ENCODE measurements at regions not wholly inside any gene's neighbourhood (a gene's known extent, or its start where the extent isn't known, plus 50 kb on each side); places are given as distances from the start of the nearest gene placed in this dataset.

DNA sequence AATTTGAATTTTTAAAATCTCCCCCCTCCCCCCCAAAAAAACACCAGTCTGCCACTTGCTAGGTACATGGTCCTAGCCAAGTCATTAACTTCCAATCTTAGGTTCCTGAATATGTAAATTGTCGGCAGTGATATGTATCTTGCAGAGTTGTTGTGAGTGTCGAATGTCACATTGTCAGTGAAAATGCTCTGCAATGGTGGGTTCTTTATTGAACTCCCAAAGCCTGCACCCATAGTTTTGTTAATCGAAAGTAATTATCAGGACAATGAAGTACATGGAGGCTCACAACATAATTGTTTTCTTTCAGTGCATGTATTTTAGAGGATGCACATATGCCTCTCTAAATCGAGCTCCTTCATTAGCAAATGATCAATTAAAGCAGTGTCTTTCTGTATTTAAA lies 185.6 kb upstream of the S100G start:
- ATAC-seq (no peak), DNase-seq (ENCODE audit: low spot score in 2 of 2) (no peak)
- no peaks in the 10 kb centered on the region for H3K36me3 Mint-ChIP-seq
- no peaks in the 10 kb centered on the region for H3K9me3 Mint-ChIP-seq
- H3K27ac Mint-ChIP-seq: no peak overlapping the region

GRCh38 chrX:16465081-16465876 lies 184.7 kb upstream of the S100G start:
- DNase-seq (ENCODE audit: low spot score in 2 of 2) (no peak), ATAC-seq (peak in 1 of 2 donors; percentile 68)
- H3K9me3 Mint-ChIP-seq: no peaks in the 10 kb centered on the region
- no peak overlapping the region for H3K27ac Mint-ChIP-seq
- no peaks in the 10 kb centered on the region for H3K36me3 Mint-ChIP-seq

DNA sequence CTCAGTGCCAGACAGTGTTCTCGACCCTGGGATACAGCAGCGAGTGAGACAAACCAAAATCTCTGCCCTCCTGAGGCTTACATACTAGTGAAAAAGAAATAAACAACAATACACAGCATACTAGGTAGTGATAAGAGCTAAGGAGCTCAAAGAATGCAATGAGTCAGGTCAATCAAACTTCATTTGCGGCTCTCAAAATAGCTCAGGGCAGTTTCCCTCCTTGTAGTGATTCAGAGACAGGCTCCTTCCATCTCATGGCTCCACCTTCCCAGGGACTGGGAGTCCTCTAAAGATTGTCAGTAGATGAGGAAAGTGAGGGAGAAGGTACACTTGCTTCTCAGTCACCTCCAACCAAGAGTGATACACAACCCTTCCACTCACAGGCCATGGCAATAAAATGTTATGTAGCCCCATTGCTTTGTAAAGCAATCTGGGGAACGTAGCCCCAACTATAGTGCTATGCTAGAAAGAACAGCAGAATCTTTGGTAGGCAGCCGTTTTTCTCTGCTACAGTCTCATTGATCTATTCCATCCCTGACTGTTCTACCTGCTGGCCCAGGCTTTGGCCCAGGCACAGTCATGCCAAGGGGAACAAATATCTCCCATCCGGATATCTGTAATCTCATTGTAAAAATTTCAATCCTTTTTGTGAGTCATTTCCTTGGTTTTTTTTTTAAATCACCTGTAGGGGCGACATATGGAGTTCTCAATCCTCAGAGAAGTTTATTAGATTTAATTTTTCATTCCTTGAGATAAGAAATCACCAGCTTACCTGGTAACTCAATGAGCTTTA lies 183.1 kb upstream of the S100G start:
- DNase-seq (ENCODE audit: low spot score in 2 of 2) (no peak), ATAC-seq (no peak)
- Mint-ChIP-seq H3K36me3 (no peaks in the 10 kb centered on the region), H3K9me3 (no peaks in the 10 kb centered on the region), H3K27ac (no peak overlapping the region)

DNA sequence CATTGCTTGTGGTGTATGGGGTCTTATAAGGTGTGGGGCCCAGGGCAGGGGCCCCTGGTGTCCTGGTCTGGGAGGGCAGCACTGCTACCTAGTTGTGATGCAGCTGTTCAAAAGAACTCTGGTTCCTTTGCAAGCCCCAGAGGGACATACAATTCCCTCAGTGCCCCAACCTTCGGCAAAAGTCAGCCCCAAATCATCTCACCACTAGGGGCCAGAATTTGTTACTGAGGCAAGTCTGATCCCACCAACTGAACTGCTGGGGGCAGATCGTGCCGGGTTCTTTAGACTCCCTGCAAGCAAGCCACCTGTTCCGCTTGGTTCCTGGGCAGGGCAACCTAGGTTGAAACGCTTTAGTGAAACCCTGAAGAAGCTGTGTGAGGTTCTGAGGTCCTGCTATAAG lies 180.1 kb upstream of the S100G start:
- ATAC-seq (no peak), DNase-seq (ENCODE audit: low spot score in 2 of 2) (no peak)
- H3K27ac Mint-ChIP-seq: no peak overlapping the region
- H3K9me3 Mint-ChIP-seq: no peaks in the 10 kb centered on the region
- H3K36me3 Mint-ChIP-seq: no peaks in the 10 kb centered on the region

DNA sequence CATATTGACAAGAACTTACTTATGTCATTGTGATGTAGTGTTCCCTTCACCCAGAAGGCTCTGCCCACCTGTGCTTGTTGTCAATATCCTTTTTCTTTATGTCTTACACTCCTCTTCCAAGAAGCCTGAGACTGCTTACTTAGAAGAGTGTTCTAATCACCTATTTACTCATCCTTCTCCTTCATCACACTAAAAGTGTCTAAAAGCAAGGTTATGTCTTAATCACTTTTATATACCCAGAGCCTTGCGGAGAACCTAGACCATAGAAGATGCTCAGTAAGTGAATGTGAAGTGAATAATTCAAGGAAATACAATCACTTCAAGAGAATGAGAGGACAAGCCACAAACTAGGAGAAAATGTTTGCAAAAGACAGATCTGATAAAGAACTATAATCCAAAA lies 177.6 kb upstream of the S100G start:
- ATAC-seq (peak in 1 of 2 donors; percentile 89), DNase-seq (ENCODE audit: low spot score in 2 of 2) (no peak)
- H3K27ac Mint-ChIP-seq: peak overlapping the region in 1 of 2 donors; percentile 24
- H3K36me3 Mint-ChIP-seq: no peaks in the 10 kb centered on the region
- no peaks in the 10 kb centered on the region for H3K9me3 Mint-ChIP-seq

- no peaks in the 10 kb centered on the region for H3K36me3 Mint-ChIP-seq
Observed at GRCh38 chrX:16474511-16474910, 175.4 kb upstream of the S100G start.

GRCh38 chrX:16476009-16476408 lies 173.9 kb upstream of the S100G start:
- ATAC-seq (no peak), DNase-seq (ENCODE audit: low spot score in 2 of 2) (no peak)
- no peak overlapping the region for H3K27ac Mint-ChIP-seq
- peaks cover 0 to 4% of the 10 kb centered on the region in 2 donors for H3K9me3 Mint-ChIP-seq
- H3K36me3 Mint-ChIP-seq: no peaks in the 10 kb centered on the region

More at GRCh38 chrX:16474511-16474910, 175.4 kb upstream of the S100G start:
- H3K9me3 Mint-ChIP-seq: peaks cover 0 to 4% of the 10 kb centered on the region in 2 donors
- ATAC-seq (no peak), DNase-seq (ENCODE audit: low spot score in 2 of 2) (no peak)
- H3K27ac Mint-ChIP-seq: no peak overlapping the region

DNA sequence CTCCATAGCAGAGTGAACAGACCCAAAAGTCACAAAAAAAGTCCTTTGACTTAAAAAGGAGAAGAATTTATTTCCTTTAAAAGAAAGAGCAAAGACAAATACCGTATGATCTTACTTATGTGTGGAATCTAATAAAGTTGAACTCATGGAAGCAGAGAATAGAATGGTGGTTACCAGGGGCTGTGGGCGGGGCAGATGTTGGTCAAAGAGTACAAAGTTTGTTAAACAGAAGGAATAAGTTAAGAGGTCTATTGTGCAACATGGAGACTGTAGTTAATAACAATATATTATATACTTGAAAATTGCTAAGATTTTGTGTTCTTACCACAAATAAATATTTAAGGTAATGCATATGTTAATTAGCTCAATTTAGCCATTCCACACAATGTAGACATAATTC lies 173.3 kb upstream of the S100G start:
- Mint-ChIP-seq H3K36me3 (no peaks in the 10 kb centered on the region), H3K9me3 (peaks cover 0 to 9% of the 10 kb centered on the region in 2 donors), H3K27ac (no peak overlapping the region)
- ATAC-seq (no peak), DNase-seq (ENCODE audit: low spot score in 2 of 2) (no peak)

DNA sequence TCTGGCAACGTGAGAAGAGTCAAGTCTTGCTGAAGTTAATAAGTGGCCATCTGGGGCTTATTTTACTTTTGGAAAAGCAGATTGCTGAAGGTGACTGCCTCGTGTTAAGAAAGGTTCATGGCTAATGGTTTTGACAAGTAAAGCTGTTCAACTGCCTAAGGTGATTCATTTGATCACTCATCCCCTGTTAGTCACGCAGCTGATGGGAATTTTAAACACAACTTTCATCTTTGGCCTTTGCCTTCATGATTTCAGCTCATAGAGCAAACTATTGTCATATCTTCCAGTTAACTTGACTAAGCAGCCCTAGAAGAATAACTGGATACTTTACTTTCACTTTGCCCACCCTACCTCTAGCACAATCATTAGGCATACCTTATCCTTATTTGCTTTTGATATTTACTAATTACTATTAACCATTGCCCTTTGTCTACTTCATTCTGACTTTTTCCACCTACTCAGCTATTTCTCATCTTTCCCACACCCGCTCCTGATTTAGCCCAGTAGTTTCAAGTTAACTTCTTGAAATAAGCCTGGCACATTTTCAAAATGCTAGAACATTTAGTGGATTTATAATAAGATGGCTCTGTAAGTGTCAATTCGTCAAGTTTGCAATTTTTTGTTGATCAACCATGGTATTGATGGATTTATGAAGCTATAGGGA lies 170.6 kb upstream of the S100G start:
- peak overlapping the region; percentile 37 to 44 for H3K27ac Mint-ChIP-seq
- H3K36me3 Mint-ChIP-seq: no peaks in the 10 kb centered on the region
- H3K9me3 Mint-ChIP-seq: peaks cover 0 to 11% of the 10 kb centered on the region in 2 donors
- DNase-seq (ENCODE audit: low spot score in 2 of 2) (no peak), ATAC-seq (peak; percentile 82 to 90)

- ATAC-seq: peak in 1 of 2 donors; percentile 25
- H3K27ac Mint-ChIP-seq: no peak overlapping the region
- DNase-seq (ENCODE audit: low spot score in 2 of 2): no peak
Observed at GRCh38 chrX:16480049-16480448, 169.9 kb upstream of the S100G start.

GRCh38 chrX:16484338-16484737 lies 165.6 kb upstream of the S100G start:
- Mint-ChIP-seq H3K9me3 (peaks cover 0 to 11% of the 10 kb centered on the region in 2 donors), H3K36me3 (no peaks in the 10 kb centered on the region), H3K27ac (peak overlapping the region in 1 of 2 donors; percentile 77)
- ATAC-seq (peak; percentile 99 to 100), DNase-seq (ENCODE audit: low spot score in 2 of 2) (peak in 1 of 2 donors; percentile 12)

More at GRCh38 chrX:16480049-16480448, 169.9 kb upstream of the S100G start:
- H3K9me3 Mint-ChIP-seq: peaks cover 0 to 11% of the 10 kb centered on the region in 2 donors
- no peaks in the 10 kb centered on the region for H3K36me3 Mint-ChIP-seq

DNA sequence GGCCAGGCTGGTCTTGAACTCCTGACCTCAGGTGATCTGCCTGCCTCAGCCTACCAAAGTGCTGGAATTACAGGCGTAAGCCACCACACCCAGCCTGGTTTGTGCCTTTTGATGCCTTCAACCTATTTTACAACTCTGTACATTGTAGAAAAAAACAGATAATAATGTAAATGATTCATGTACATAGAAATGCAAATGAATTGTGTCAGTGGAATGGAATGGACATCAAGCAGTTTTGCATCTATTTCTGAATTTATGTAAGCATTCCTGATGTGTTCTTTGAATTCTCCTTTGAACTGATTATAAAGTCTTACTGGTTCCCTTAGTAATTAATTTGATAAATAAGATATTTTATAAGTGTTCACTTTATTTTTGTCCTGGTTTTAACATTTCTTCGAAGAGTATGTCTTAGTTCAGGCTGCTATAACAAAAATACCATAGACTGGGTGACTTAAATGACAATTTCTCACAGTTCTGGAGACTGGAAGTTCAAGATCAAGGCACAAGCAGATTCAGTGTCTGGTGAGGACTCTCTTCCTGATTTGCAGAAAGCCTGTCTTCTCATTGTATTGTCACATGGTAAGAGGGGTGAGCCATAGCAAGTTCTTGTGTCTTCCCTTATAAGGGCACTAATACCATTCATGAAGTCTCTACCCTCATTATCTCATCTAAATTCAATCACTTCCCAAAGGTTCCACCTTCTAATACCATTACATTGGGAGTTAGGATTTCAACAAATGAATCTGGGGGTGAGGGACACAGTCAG lies 162.2 kb upstream of the S100G start:
- Mint-ChIP-seq H3K27ac (no peak overlapping the region), H3K9me3 (peaks cover 0 to 3% of the 10 kb centered on the region in 2 donors), H3K36me3 (no peaks in the 10 kb centered on the region)
- ATAC-seq: no peak
- no peak for DNase-seq (ENCODE audit: low spot score in 2 of 2)

GRCh38 chrX:16488959-16489358 lies 161.0 kb upstream of the S100G start:
- DNase-seq (ENCODE audit: low spot score in 2 of 2): no peak
- peaks cover 3 to 6% of the 10 kb centered on the region in 2 donors for H3K9me3 Mint-ChIP-seq

GRCh38 chrX:16491461-16491860 lies 158.5 kb upstream of the S100G start:
- Mint-ChIP-seq H3K9me3 (peaks cover under 1 to 6% of the 10 kb centered on the region in 2 donors), H3K27ac (no peak overlapping the region), H3K36me3 (peaks cover 0 to 6% of the 10 kb centered on the region in 2 donors)
- DNase-seq (ENCODE audit: low spot score in 2 of 2) (no peak), ATAC-seq (no peak)

More at GRCh38 chrX:16488959-16489358, 161.0 kb upstream of the S100G start:
- peaks cover 0 to 6% of the 10 kb centered on the region in 2 donors for H3K36me3 Mint-ChIP-seq
- H3K27ac Mint-ChIP-seq: no peak overlapping the region
- no peak for ATAC-seq

DNA sequence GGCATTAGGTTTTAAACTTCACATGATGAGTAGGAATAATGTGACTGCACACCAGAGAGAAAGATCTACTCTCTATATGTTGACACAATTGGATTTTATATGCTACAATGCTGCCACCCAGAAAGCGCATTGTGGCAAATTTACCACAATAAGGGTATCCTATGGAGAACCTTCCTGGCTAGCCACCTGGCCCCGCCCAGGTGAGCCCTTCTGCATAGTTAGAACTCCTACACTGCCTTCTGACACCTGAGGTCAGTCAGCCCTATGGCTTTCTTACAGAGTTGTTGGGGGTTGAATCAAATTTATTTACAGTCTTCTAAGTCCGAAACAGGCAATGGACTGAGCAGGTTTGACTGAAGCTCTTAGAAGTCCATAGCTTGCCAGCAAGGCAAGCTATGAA lies 153.8 kb upstream of the S100G start:
- DNase-seq (ENCODE audit: low spot score in 2 of 2): no peak
- H3K27ac Mint-ChIP-seq: no peak overlapping the region
- peaks cover 0 to 6% of the 10 kb centered on the region in 2 donors for H3K36me3 Mint-ChIP-seq
- H3K9me3 Mint-ChIP-seq: peaks cover 0 to 6% of the 10 kb centered on the region in 2 donors
- no peak for ATAC-seq

All from activated naive CD4-positive, alpha-beta T cell treated with anti-CD3 and anti-CD28 coated beads, Interleukin-2, amount 50 U/mL, for 72 hours (primary cell).